GM19397 (cell line): ENCODE measurements at regions not wholly inside any gene's neighbourhood (a gene's known extent, or its start where the extent isn't known, plus 50 kb on each side); places are given as distances from the start of the nearest gene placed in this dataset.

Experiments used
- ATAC-seq: cut with Tn5 transposase; IDR thresholded peaks from one replicate; pipeline ENCODE4 v1.9.1; 2021; ENCODE audit warnings: mild to moderate bottlenecking, moderate library complexity; ENCODE audit not compliant: unreplicated experiment

- ATAC-seq, result no peak
Measured at GRCh38 chr12:118840878-118841277, 140.5 kb upstream of the SRRM4 start.

GRCh38 chr12:118841588-118841987 lies 139.8 kb upstream of the SRRM4 start:
- ATAC-seq, result no peak

- no peak for ATAC-seq
Measured at GRCh38 chr12:118842866-118843265, 138.5 kb upstream of the SRRM4 start.

- ATAC-seq, result no peak
Measured at GRCh38 chr12:118846416-118846815, 134.9 kb upstream of the SRRM4 start.

- ATAC-seq, result no peak
Measured at GRCh38 chr12:118850244-118850825, 131.0 kb upstream of the SRRM4 start.

- no peak for ATAC-seq
Measured at GRCh38 chr12:118851891-118852290, 129.4 kb upstream of the SRRM4 start.

- no peak for ATAC-seq
Measured at GRCh38 chr12:118853634-118854033, 127.7 kb upstream of the SRRM4 start.

GRCh38 chr12:118855858-118856257 lies 125.5 kb upstream of the SRRM4 start:
- no peak for ATAC-seq

- no peak for ATAC-seq
Measured at GRCh38 chr12:118866346-118866745, 115.0 kb upstream of the SRRM4 start.

GRCh38 chr12:118870551-118870950 lies 110.8 kb upstream of the SRRM4 start:
- no peak for ATAC-seq

GRCh38 chr12:118874698-118875548 lies 106.4 kb upstream of the SRRM4 start:
- ATAC-seq, result no peak

- no peak for ATAC-seq
Measured at GRCh38 chr12:118880720-118881493, 100.4 kb upstream of the SRRM4 start.

- no peak for ATAC-seq
Measured at GRCh38 chr12:118884226-118884625, 97.1 kb upstream of the SRRM4 start.

GRCh38 chr12:118900993-118901392 lies 80.3 kb upstream of the SRRM4 start:
- ATAC-seq, result no peak

GRCh38 chr12:118908811-118909210 lies 72.5 kb upstream of the SRRM4 start:
- no peak for ATAC-seq

GRCh38 chr12:118912697-118913270 lies 68.6 kb upstream of the SRRM4 start:
- ATAC-seq, result no peak

GRCh38 chr12:118921761-118922160 lies 59.6 kb upstream of the SRRM4 start:
- no peak for ATAC-seq

- no peak for ATAC-seq
Measured at GRCh38 chr12:118922405-118922804, 58.9 kb upstream of the SRRM4 start.

GRCh38 chr12:118925407-118925806 lies 55.9 kb upstream of the SRRM4 start:
- no peak for ATAC-seq

GRCh38 chr12:118925826-118926225 lies 55.5 kb upstream of the SRRM4 start:
- no peak for ATAC-seq
